T-helper 1 cell treated with Interleukin-12 subunit alpha and Interleukin-12 subunit beta and Interleukin-4 antibody, amounts not matched to agents 30 μg/mL and 1 μg/mL, for 36 hours (primary cell): ENCODE measurements at regions not wholly inside any gene's neighbourhood (a gene's known extent, or its start where the extent isn't known, plus 50 kb on each side); places are given as distances from the start of the nearest gene placed in this dataset.

Source experiments
- H3K27ac Mint-ChIP-seq: one replicate; pipeline ENCODE4 v1.8.0; 2021; ENCODE audit warnings: mild to moderate bottlenecking, mixed read lengths
- H3K27me3 Mint-ChIP-seq: one replicate; pipeline ENCODE4 v1.8.0; 2021; ENCODE audit warnings: low read depth, mixed read lengths
- H3K36me3 Mint-ChIP-seq: one replicate; pipeline ENCODE4 v1.8.0; 2021; ENCODE audit warnings: low read depth, mixed read lengths
- H3K4me1 Mint-ChIP-seq: one replicate; pipeline ENCODE4 v1.8.0; 2021; ENCODE audit warnings: low read depth, mixed read lengths
- H3K4me3 Mint-ChIP-seq: one replicate; pipeline ENCODE4 v1.8.0; 2021; ENCODE audit warnings: mild to moderate bottlenecking, moderate library complexity, mixed read lengths
- H3K9me3 Mint-ChIP-seq: one replicate; pipeline ENCODE4 v1.8.0; 2021; ENCODE audit warnings: mixed read lengths

GRCh38 chr2:235328991-235329390 is 164.9 kb upstream of the AGAP1 start:
- H3K27ac Mint-ChIP-seq, result no peak overlapping the region
- H3K4me3 Mint-ChIP-seq, result no peak overlapping the region
- no peaks in the 10 kb centered on the region for H3K9me3 Mint-ChIP-seq
- H3K4me1 Mint-ChIP-seq, result no peaks in the 10 kb centered on the region
- peaks cover 3% of the 10 kb centered on the region for H3K27me3 Mint-ChIP-seq
- H3K36me3 Mint-ChIP-seq, result no peaks in the 10 kb centered on the region

GRCh38 chr2:235330775-235331451 is 162.9 kb upstream of the AGAP1 start:
- H3K27ac Mint-ChIP-seq, result no peak overlapping the region
- H3K9me3 Mint-ChIP-seq, result no peaks in the 10 kb centered on the region

GRCh38 chr2:235332240-235332890 is 161.5 kb upstream of the AGAP1 start:
- no peaks in the 10 kb centered on the region for H3K4me1 Mint-ChIP-seq
- no peak overlapping the region for H3K4me3 Mint-ChIP-seq
- no peaks in the 10 kb centered on the region for H3K9me3 Mint-ChIP-seq
- H3K27ac Mint-ChIP-seq, result no peak overlapping the region
- no peaks in the 10 kb centered on the region for H3K27me3 Mint-ChIP-seq
- no peaks in the 10 kb centered on the region for H3K36me3 Mint-ChIP-seq

More at GRCh38 chr2:235330775-235331451, 162.9 kb upstream of the AGAP1 start:
- no peaks in the 10 kb centered on the region for H3K36me3 Mint-ChIP-seq
- H3K4me3 Mint-ChIP-seq, result no peak overlapping the region
- peaks cover 2% of the 10 kb centered on the region for H3K27me3 Mint-ChIP-seq
- no peaks in the 10 kb centered on the region for H3K4me1 Mint-ChIP-seq

- Mint-ChIP-seq H3K4me1 (no peaks in the 10 kb centered on the region), H3K9me3 (no peaks in the 10 kb centered on the region), H3K36me3 (no peaks in the 10 kb centered on the region), H3K27ac (no peak overlapping the region), H3K27me3 (no peaks in the 10 kb centered on the region), H3K4me3 (no peak overlapping the region)
These were observed 160.8 kb upstream of the AGAP1 start for GRCh38 chr2:235333076-235333475.

- Mint-ChIP-seq H3K4me3 (no peak overlapping the region), H3K36me3 (no peaks in the 10 kb centered on the region), H3K27ac (no peak overlapping the region), H3K9me3 (no peaks in the 10 kb centered on the region), H3K27me3 (no peaks in the 10 kb centered on the region), H3K4me1 (no peaks in the 10 kb centered on the region)
These were observed 159.7 kb upstream of the AGAP1 start for GRCh38 chr2:235334179-235334578.

- H3K4me1 Mint-ChIP-seq, result no peaks in the 10 kb centered on the region
- H3K27ac Mint-ChIP-seq, result no peak overlapping the region
- no peaks in the 10 kb centered on the region for H3K27me3 Mint-ChIP-seq
- H3K9me3 Mint-ChIP-seq, result peaks cover 5% of the 10 kb centered on the region
- H3K36me3 Mint-ChIP-seq, result no peaks in the 10 kb centered on the region
- H3K4me3 Mint-ChIP-seq, result no peak overlapping the region
These were observed 150.6 kb upstream of the AGAP1 start for GRCh38 chr2:235343156-235343774.

GRCh38 chr2:235343869-235344268 is 150.0 kb upstream of the AGAP1 start:
- Mint-ChIP-seq H3K4me3 (no peak overlapping the region), H3K36me3 (no peaks in the 10 kb centered on the region), H3K4me1 (no peaks in the 10 kb centered on the region), H3K27ac (no peak overlapping the region), H3K27me3 (no peaks in the 10 kb centered on the region), H3K9me3 (peaks cover 5% of the 10 kb centered on the region)

- Mint-ChIP-seq H3K4me3 (no peak overlapping the region), H3K36me3 (no peaks in the 10 kb centered on the region), H3K9me3 (peaks cover 5% of the 10 kb centered on the region), H3K27ac (no peak overlapping the region), H3K4me1 (no peaks in the 10 kb centered on the region), H3K27me3 (no peaks in the 10 kb centered on the region)
These were observed 148.1 kb upstream of the AGAP1 start for GRCh38 chr2:235345745-235346144.

GRCh38 chr2:235347691-235348090 is 146.2 kb upstream of the AGAP1 start:
- H3K27ac Mint-ChIP-seq, result no peak overlapping the region
- H3K9me3 Mint-ChIP-seq, result peaks cover 5% of the 10 kb centered on the region
- H3K27me3 Mint-ChIP-seq, result no peaks in the 10 kb centered on the region
- no peaks in the 10 kb centered on the region for H3K4me1 Mint-ChIP-seq
- H3K4me3 Mint-ChIP-seq, result no peak overlapping the region
- no peaks in the 10 kb centered on the region for H3K36me3 Mint-ChIP-seq

- Mint-ChIP-seq H3K27ac (no peak overlapping the region), H3K27me3 (no peaks in the 10 kb centered on the region), H3K4me1 (no peaks in the 10 kb centered on the region), H3K4me3 (no peak overlapping the region), H3K9me3 (peaks cover 5% of the 10 kb centered on the region), H3K36me3 (no peaks in the 10 kb centered on the region)
These were observed 145.5 kb upstream of the AGAP1 start for GRCh38 chr2:235348329-235348728.

GRCh38 chr2:235350234-235350633 is 143.6 kb upstream of the AGAP1 start:
- Mint-ChIP-seq H3K27ac (no peak overlapping the region), H3K4me3 (no peak overlapping the region), H3K9me3 (peaks cover 5% of the 10 kb centered on the region), H3K4me1 (no peaks in the 10 kb centered on the region), H3K27me3 (no peaks in the 10 kb centered on the region), H3K36me3 (no peaks in the 10 kb centered on the region)

- no peaks in the 10 kb centered on the region for H3K9me3 Mint-ChIP-seq
- no peaks in the 10 kb centered on the region for H3K36me3 Mint-ChIP-seq
- no peak overlapping the region for H3K27ac Mint-ChIP-seq
- H3K27me3 Mint-ChIP-seq, result no peaks in the 10 kb centered on the region
- no peaks in the 10 kb centered on the region for H3K4me1 Mint-ChIP-seq
- no peak overlapping the region for H3K4me3 Mint-ChIP-seq
These were observed 141.3 kb upstream of the AGAP1 start for GRCh38 chr2:235352541-235352940.

- H3K4me1 Mint-ChIP-seq, result no peaks in the 10 kb centered on the region
- H3K27me3 Mint-ChIP-seq, result no peaks in the 10 kb centered on the region
- H3K36me3 Mint-ChIP-seq, result no peaks in the 10 kb centered on the region
- no peak overlapping the region for H3K27ac Mint-ChIP-seq
- H3K4me3 Mint-ChIP-seq, result no peak overlapping the region
- no peaks in the 10 kb centered on the region for H3K9me3 Mint-ChIP-seq
These were observed 136.0 kb upstream of the AGAP1 start for GRCh38 chr2:235357881-235358280.

GRCh38 chr2:235358981-235359471 is 134.8 kb upstream of the AGAP1 start:
- no peak overlapping the region for H3K4me3 Mint-ChIP-seq
- H3K27me3 Mint-ChIP-seq, result no peaks in the 10 kb centered on the region
- no peaks in the 10 kb centered on the region for H3K36me3 Mint-ChIP-seq
- no peak overlapping the region for H3K27ac Mint-ChIP-seq
- no peaks in the 10 kb centered on the region for H3K9me3 Mint-ChIP-seq
- no peaks in the 10 kb centered on the region for H3K4me1 Mint-ChIP-seq

GRCh38 chr2:235360446-235360845 is 133.4 kb upstream of the AGAP1 start:
- H3K4me1 Mint-ChIP-seq, result no peaks in the 10 kb centered on the region
- H3K36me3 Mint-ChIP-seq, result no peaks in the 10 kb centered on the region
- H3K9me3 Mint-ChIP-seq, result no peaks in the 10 kb centered on the region
- no peak overlapping the region for H3K27ac Mint-ChIP-seq
- no peaks in the 10 kb centered on the region for H3K27me3 Mint-ChIP-seq
- H3K4me3 Mint-ChIP-seq, result no peak overlapping the region
